Mesenchymal stem cell (in vitro differentiated cells and primary cell): ENCODE measurements at regions not wholly inside any gene's neighbourhood (a gene's known extent, or its start where the extent isn't known, plus 50 kb on each side); places are given as distances from the start of the nearest gene placed in this dataset.
"Not testable (repeated sequence)": the region's sequence is repeated elsewhere in the genome, so short reads cannot be mapped to it uniquely, and the experiment has no call there.

Experiments
- DNase-seq: peaks from one replicate; pipeline ENCODE4 v3.0.0-alpha.2; 2013
- H2AFZ ChIP-seq: one replicate; pipeline ENCODE4 v1.6.1; 2013; ENCODE audit warnings: low read depth, mild to moderate bottlenecking, control low read depth, inconsistent platforms, low read length, moderate library complexity
- H2AK5ac ChIP-seq: 2 replicates; pipeline ENCODE4 v1.6.1; 2013; ENCODE audit warnings: low read length, moderate library complexity, mild to moderate bottlenecking, inconsistent platforms; ENCODE audit not compliant: severe bottlenecking
- H2BK120ac ChIP-seq: one replicate; pipeline ENCODE4 v1.6.1; 2013; ENCODE audit warnings: low read depth, mild to moderate bottlenecking, inconsistent platforms, low read length, moderate library complexity
- H2BK12ac ChIP-seq, 2 experiments: one replicate each; pipeline ENCODE4 v1.6.1; 2013; ENCODE audit warnings: inconsistent platforms in 2 of 2, low read length in 2 of 2, mild to moderate bottlenecking in 2 of 2, moderate library complexity in 2 of 2, control low read depth in 1 of 2
- H2BK15ac ChIP-seq: one replicate; pipeline ENCODE4 v1.6.1; 2013; ENCODE audit warnings: mild to moderate bottlenecking, low read depth, inconsistent platforms; ENCODE audit not compliant: poor library complexity, severe bottlenecking
- H2BK5ac ChIP-seq: 2 replicates; pipeline ENCODE4 v1.6.1; 2013; ENCODE audit warnings: low read depth, mild to moderate bottlenecking, low read length, control low read depth, inconsistent platforms; ENCODE audit not compliant: poor library complexity, severe bottlenecking
- H3K14ac ChIP-seq, 2 experiments: one replicate each; pipeline ENCODE4 v1.6.1; 2013; ENCODE audit warnings: inconsistent platforms in 2 of 2, low read length in 2 of 2, control low read depth in 1 of 2, mild to moderate bottlenecking in 1 of 2, moderate library complexity in 1 of 2
- H3K18ac ChIP-seq, 2 experiments: one replicate each; pipeline ENCODE4 v1.6.1; 2013; ENCODE audit warnings: inconsistent platforms in 2 of 2, low read length in 2 of 2, control low read depth in 1 of 2, low read depth in 1 of 2, mild to moderate bottlenecking in 1 of 2
- H3K23ac ChIP-seq, 2 experiments: one replicate each; pipeline ENCODE4 v1.6.1; 2013; ENCODE audit warnings: inconsistent platforms in 2 of 2, low read length in 2 of 2, mild to moderate bottlenecking in 2 of 2, moderate library complexity in 2 of 2, control low read depth in 1 of 2
- H3K27ac ChIP-seq: 2 replicates; pipeline ENCODE4 v1.5.1; 2013; ENCODE audit warnings: mild to moderate bottlenecking, moderate library complexity, low read length, control low read depth, inconsistent platforms; ENCODE audit not compliant: poor library complexity, severe bottlenecking
- H3K27me3 ChIP-seq, 2 experiments: 2 replicates each; pipeline versions ENCODE4 v1.6.1 to v1.7.0; 2013; ENCODE audit warnings: low read length in 2 of 2, mild to moderate bottlenecking in 2 of 2, moderate library complexity in 2 of 2, control low read depth in 1 of 2, inconsistent platforms in 1 of 2; ENCODE audit not compliant: control insufficient read depth in 1 of 2, insufficient read depth in 1 of 2
- H3K36me3 ChIP-seq, 2 experiments: 2 replicates each; pipeline versions ENCODE4 v1.6.1 to v1.7.0; 2013; ENCODE audit warnings: low read length in 2 of 2, control low read depth in 1 of 2, inconsistent platforms in 1 of 2, low read depth in 1 of 2, mild to moderate bottlenecking in 1 of 2; ENCODE audit not compliant: insufficient read depth in 2 of 2, control insufficient read depth in 1 of 2
- H3K4ac ChIP-seq, 2 experiments: one replicate each; pipeline ENCODE4 v1.6.1; 2013; ENCODE audit warnings: inconsistent platforms in 2 of 2, low read length in 2 of 2, mild to moderate bottlenecking in 2 of 2, moderate library complexity in 2 of 2, control low read depth in 1 of 2, low read depth in 1 of 2
- H3K4me1 ChIP-seq: 2 replicates; pipeline ENCODE4 v1.6.1; 2013; ENCODE audit warnings: low read depth, low read length, control low read depth; ENCODE audit not compliant: control insufficient read depth, insufficient read depth
- H3K4me2 ChIP-seq: 2 replicates; pipeline ENCODE4 v1.6.1; 2013; ENCODE audit warnings: low read length, mild to moderate bottlenecking, inconsistent platforms; ENCODE audit not compliant: poor library complexity, severe bottlenecking
- H3K4me3 ChIP-seq, 2 experiments: 2 replicates each; pipeline versions ENCODE4 v1.5.1 to v1.7.0; 2013; ENCODE audit warnings: low read length in 2 of 2, mild to moderate bottlenecking in 2 of 2, control low read depth in 1 of 2, low read depth in 1 of 2; ENCODE audit not compliant: insufficient read depth in 1 of 2
- H3K79me1 ChIP-seq: replicated peaks from 2 replicates; pipeline ENCODE4 v1.6.1; 2013; ENCODE audit warnings: mild to moderate bottlenecking, control low read depth, low read length, inconsistent platforms; ENCODE audit not compliant: poor library complexity, severe bottlenecking
- H3K9ac ChIP-seq: 2 replicates; pipeline ENCODE4 v1.7.0; 2013; ENCODE audit warnings: mild to moderate bottlenecking, low read length, moderate library complexity
- H3K9me3 ChIP-seq: 2 replicates; pipeline ENCODE4 v1.7.0; 2013; ENCODE audit warnings: mild to moderate bottlenecking, low read length; ENCODE audit not compliant: control insufficient read depth
- H4K8ac ChIP-seq: one replicate; pipeline ENCODE4 v1.6.1; 2013; ENCODE audit warnings: inconsistent platforms, mild to moderate bottlenecking, low read length, moderate library complexity
- H4K91ac ChIP-seq: one replicate; pipeline ENCODE4 v1.6.1; 2013; ENCODE audit warnings: mild to moderate bottlenecking, low read length, inconsistent platforms
- WGBS: methylation state at CpG from one replicate; pipeline ENCODE4 v1.1.7; 2013; ENCODE audit warnings: mixed read lengths; 5-methylcytosine and 5-hydroxymethylcytosine counted together

DNA sequence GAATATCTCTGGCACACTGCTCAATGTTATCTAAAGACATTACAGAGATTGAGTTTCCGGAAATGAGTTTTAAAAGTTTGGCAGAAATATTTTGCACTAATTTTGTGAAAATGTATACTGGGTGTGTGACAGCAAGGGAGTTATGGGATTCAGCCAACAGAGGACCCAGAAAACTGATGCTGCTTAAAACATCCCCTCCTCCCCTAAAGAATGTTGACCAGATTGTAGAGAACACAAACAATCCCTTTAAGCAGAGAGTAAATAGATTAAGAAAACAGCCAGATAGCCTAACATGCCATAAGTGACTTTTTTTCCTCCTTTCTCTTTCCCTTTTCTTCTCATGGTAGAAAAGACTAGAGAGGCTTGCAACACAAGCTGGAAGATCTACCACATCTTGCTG, 928.0 kb upstream of the ALCAM start:
- Histone ChIP-seq H2AFZ (no peak overlapping the region), H3K4me1 (no peaks in the 10 kb centered on the region), H4K91ac (no peak overlapping the region), H2BK12ac (no peak overlapping the region), H3K4me3 (no peak overlapping the region), H3K4ac (no peak overlapping the region), H2AK5ac (no peak overlapping the region), H2BK5ac (no peak overlapping the region), H3K23ac (no peak overlapping the region), H3K4me2 (no peak overlapping the region), H4K8ac (no peak overlapping the region), H3K27me3 (no peaks in the 10 kb centered on the region), H2BK120ac (no peak overlapping the region), H3K27ac (no peak overlapping the region), H3K18ac (no peak overlapping the region), H3K36me3 (no peaks in the 10 kb centered on the region), H3K79me1 (no peaks in the 10 kb centered on the region), H3K14ac (no peak overlapping the region), H3K9ac (no peak overlapping the region), H2BK15ac (no peak overlapping the region), H3K9me3 (no peaks in the 10 kb centered on the region)
- 86% methylated on average over 1 of the region's 1 CpG for WGBS
- no peak for DNase-seq

DNA sequence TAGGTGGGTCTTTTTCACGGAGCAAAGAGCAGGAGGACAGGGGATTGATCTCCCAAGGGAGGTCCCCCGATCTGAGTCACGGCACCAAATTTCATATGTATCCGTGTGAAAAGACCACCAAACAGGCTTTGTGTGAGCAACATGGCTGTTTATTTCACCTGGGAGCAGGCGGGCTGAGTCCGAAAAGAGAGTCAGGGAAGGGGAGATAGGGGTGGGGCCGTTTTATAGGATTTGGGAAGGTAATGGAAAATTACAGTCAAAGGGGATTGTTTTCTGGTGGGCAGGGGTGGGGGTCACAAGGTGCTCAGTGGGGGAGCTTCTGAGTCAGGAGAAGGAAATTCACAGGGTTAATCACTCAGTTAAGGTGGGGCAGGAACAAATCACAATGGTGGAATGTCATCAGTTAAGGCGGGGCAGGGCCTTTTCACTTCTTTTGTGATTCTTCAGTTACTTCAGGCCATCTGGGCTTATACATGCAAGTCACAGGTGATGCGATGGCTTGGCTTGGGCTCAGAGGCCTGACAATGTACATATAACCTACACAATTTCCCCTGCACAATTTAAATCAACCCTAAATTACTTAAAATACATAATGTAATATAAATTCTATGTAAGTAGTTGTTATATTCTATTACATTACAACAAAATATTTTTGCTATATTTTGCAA, 921.3 kb upstream of the ALCAM start:
- H3K23ac ChIP-seq, result not testable (repeated sequence)
- 85% methylated on average over 8 of the region's 9 CpGs for WGBS

GRCh38 chr3:104447681-104448080, 919.0 kb upstream of the ALCAM start:
- Histone ChIP-seq H3K27ac (no peak overlapping the region), H2BK120ac (no peak overlapping the region), H3K4me3 (no peak overlapping the region), H2AFZ (no peak overlapping the region), H2BK12ac (no peak overlapping the region), H3K4me2 (no peak overlapping the region), H3K9me3 (no peaks in the 10 kb centered on the region), H2BK5ac (no peak overlapping the region), H3K27me3 (no peaks in the 10 kb centered on the region), H4K91ac (no peak overlapping the region), H3K4me1 (no peaks in the 10 kb centered on the region), H3K4ac (no peak overlapping the region), H2AK5ac (no peak overlapping the region), H3K23ac (no peak overlapping the region), H4K8ac (no peak overlapping the region), H3K36me3 (no peaks in the 10 kb centered on the region), H3K79me1 (no peaks in the 10 kb centered on the region), H3K18ac (no peak overlapping the region), H2BK15ac (no peak overlapping the region), H3K14ac (no peak overlapping the region), H3K9ac (no peak overlapping the region)
- 83% methylated on average over 4 of the region's 5 CpGs for WGBS
- no peak for DNase-seq

More for the DNA sequence above, 921.3 kb upstream of the ALCAM start:
- H3K27me3 ChIP-seq, DNase-seq, H3K14ac ChIP-seq, H2AFZ ChIP-seq, H2BK12ac ChIP-seq, H2BK15ac ChIP-seq, H2BK120ac ChIP-seq, H3K4ac ChIP-seq, H3K4me2 ChIP-seq, H2AK5ac ChIP-seq, H3K79me1 ChIP-seq, H3K27ac ChIP-seq, H3K4me3 ChIP-seq, H4K8ac ChIP-seq, H3K4me1 ChIP-seq, H4K91ac ChIP-seq, H3K9me3 ChIP-seq, H3K9ac ChIP-seq, H2BK5ac ChIP-seq, H3K18ac ChIP-seq, H3K36me3 ChIP-seq: not testable (repeated sequence)

DNA sequence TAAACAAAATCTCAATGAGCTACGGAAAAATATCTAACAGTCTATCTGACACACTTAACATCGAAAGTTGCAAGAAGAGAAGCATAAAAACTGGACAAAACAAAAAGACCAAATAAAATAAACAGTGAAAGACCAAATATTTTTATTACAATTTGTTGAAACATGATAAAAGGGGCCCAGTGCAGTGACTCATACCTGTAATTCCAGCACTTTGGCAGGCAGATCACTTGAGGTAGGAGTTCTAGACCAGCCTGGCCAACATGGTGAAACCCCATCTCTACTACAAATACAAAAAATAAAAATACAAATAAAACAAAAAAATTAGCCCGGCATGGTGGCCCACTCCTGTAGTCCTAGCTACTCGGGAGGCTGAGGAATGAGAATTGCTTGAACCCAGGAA, 914.0 kb upstream of the ALCAM start:
- 98% methylated on average over 4 of the region's 4 CpGs for WGBS
- no peak overlapping the region for H2AFZ ChIP-seq
- no peak for DNase-seq

More for the DNA sequence above, 914.0 kb upstream of the ALCAM start:
- Histone ChIP-seq H2BK120ac (no peak overlapping the region), H3K4me2 (no peak overlapping the region), H3K23ac (no peak overlapping the region), H3K4me1 (no peaks in the 10 kb centered on the region), H3K14ac (no peak overlapping the region), H3K4me3 (no peak overlapping the region), H2BK5ac (no peak overlapping the region), H2BK15ac (no peak overlapping the region), H2BK12ac (no peak overlapping the region), H3K36me3 (no peaks in the 10 kb centered on the region), H2AK5ac (no peak overlapping the region), H4K91ac (no peak overlapping the region), H3K9me3 (no peaks in the 10 kb centered on the region), H3K9ac (no peak overlapping the region), H3K79me1 (no peaks in the 10 kb centered on the region), H4K8ac (no peak overlapping the region), H3K27me3 (no peaks in the 10 kb centered on the region), H3K4ac (no peak overlapping the region), H3K18ac (no peak overlapping the region), H3K27ac (no peak overlapping the region)
